CD4-positive, alpha-beta T cell treated with Interleukin-15 for 1 hour (primary cell): ENCODE measurements at regions not wholly inside any gene's neighbourhood (a gene's known extent, or its start where the extent isn't known, plus 50 kb on each side); places are given as distances from the start of the nearest gene placed in this dataset.

Source experiments
- DNase-seq: peaks from one replicate; pipeline ENCODE4 v3.0.0-alpha.2; 2020

DNA sequence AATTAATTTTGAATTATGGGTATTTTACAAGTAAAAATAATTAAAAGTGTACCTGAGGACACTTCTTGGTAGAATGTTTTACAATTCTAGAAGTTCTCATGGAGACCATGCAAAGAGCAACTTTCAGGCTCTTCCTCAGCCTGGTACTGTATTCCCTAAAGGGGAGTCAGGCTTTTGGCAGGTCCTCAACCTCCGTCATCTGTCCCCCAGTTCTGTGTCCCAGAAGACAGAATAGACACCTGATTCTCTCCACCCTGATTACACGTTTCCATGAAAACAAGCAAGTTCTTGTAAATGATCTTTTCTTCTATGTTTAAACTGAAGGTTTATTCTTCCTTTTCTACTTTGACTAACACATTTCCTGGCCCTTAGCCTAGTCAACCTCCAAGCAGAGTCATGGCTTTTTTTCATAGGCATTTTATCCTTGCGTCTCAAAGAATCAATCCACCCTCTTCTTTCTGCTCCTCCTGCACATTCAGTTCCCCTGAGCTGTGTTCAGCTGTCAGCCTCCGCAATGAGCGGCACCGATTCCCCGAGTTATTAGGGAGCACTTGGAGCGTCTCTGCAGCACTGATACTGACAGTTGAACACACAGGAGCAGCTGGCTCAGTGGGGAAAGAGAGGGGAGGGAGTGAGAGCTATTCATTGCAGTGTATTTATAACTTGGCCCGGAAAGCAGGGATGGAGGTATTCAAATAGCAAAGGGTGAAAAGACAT is 1082.4 kb upstream of the MAP3K7 start:
- no peak for DNase-seq

DNA sequence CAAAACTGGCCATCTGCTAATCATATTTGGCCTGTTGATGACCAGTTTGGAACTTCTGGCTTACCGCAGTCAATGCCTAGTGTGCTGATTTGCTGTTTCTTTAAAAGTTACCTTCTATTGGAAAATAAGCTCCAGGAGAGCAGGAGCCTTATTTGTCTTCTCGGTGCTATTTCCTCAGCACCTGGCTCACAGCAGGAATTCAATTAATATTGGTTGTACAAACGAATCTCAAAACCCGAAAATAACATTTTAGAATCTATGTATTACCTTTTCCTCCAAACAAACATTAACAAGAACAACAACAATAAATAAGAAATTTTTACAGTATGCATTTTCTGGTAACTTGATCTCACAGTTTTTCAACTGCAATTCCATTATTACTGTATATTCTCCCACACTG is 1080.7 kb upstream of the MAP3K7 start:
- DNase-seq: no peak

DNA sequence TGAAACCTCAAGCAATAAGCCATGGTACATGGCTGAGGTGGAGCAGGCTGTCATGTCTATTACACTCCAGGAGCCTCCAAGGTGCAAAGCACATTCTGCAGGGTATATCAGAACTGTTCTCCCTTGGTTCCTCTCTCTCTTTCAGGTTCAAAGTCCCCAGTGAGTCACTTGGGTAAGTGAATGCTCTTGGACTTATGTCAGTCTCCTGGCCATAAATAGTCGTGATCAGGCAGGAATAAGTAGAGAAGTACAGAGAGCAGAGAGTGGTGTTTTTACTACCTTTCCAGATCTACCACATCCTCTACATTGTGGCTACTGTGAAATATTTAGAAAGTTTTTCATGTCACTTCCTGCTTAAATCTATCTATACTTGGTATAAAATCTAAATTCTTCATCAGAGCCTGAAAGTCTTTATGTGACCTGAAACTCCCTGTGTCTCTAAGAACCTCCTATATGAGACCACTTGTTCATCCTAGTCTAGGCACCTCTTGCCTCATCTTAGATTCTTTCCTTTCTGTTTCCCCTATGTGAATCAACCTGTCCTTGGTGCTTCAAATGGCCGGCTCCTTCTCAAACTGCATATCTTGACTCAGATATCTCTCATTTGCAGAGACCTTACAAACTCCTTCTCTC is 1077.6 kb upstream of the MAP3K7 start:
- DNase-seq: no peak

DNA sequence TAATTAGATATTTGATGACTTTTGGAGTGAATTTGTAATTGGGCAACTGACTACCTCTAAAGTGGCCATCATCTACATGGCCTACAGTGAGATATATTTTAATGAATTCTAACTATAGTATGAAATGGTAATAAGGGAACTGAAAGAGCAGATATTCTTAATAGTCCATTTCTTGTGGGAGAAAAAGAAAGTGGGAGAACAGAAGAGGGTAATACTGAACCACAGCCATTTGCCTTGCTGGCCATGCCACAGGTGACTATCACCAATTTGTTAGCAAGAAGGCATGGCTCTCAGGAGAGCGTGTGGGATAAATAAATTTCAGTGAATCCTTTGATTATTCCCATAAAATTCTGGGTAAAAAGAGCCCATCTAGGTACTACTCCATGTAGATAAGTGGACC is 1074.0 kb upstream of the MAP3K7 start:
- DNase-seq: no peak

DNA sequence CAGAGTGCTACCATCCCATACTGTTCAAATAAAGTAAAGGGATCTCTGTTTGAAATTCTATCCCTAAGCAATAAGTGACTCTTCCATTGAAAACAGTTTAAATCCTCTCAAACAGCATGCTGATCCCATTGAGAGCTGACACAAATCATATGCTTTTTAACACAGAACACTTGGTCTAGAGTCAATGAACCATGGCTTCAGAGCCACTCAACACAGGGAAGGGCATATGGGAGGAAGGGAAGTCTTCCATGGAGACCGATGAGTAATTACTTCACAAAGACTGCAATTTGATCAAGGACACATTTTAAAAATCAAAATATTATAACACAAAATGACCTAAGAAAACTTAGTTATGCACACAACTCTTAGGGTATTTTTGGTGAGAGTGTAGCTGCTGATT is 1073.0 kb upstream of the MAP3K7 start:
- DNase-seq: no peak

DNA sequence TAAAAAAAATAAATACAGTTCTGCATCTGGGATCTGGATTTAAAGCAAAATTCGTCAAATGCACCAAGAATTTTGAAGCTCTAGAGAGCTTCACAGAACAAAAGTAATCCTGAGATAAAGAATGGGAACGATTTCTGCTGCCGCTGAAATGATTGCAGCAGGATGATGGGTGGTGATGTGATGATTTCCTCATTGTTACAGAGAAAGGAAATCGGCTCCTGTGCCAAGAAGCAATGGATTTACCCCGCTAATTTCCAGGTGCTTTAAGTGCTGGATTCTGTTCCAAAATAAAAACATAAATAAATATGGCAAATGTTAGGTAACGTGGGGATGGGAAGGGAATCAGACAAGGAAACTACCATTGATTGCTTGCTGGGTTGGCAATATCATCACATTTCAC is 1067.9 kb upstream of the MAP3K7 start:
- no peak for DNase-seq

DNA sequence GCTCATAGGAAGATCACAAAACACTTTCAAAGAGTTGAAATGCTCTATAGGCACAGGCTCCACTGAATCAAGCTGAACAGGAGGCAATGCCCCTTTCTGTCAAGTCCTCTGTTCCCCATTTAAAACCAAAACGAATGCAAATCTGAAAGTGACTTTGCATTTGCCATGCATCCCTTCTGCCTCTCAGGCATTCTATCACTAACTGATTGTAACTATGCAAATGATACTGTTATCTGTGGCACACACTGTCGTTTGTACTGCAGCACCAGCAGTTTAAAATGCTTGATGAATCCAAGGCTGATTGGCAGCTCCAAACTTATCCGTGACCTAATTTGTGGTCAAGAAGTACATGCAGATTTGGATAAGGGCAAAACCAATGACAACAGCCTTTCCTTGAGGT is 1067.5 kb upstream of the MAP3K7 start:
- no peak for DNase-seq

DNA sequence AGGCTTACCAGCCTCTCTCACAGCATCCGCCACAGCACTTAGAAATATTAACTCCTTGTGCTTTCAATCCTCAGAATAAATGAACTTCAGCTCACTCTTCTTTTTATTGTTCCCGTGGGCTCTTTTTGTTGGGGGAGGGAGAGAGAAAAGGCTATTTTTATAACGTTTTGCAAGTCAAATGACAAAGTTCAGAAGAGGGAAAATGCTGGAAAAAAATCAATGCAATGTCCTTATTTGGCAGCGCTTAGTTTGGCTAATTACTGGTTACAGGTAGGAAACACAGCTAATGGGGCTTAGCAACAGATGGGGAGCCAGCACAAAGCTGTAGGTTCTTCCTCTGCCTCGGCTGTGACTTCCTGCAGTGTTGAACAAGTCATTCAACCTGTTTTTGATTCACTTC is 1067.0 kb upstream of the MAP3K7 start:
- DNase-seq: no peak

DNA sequence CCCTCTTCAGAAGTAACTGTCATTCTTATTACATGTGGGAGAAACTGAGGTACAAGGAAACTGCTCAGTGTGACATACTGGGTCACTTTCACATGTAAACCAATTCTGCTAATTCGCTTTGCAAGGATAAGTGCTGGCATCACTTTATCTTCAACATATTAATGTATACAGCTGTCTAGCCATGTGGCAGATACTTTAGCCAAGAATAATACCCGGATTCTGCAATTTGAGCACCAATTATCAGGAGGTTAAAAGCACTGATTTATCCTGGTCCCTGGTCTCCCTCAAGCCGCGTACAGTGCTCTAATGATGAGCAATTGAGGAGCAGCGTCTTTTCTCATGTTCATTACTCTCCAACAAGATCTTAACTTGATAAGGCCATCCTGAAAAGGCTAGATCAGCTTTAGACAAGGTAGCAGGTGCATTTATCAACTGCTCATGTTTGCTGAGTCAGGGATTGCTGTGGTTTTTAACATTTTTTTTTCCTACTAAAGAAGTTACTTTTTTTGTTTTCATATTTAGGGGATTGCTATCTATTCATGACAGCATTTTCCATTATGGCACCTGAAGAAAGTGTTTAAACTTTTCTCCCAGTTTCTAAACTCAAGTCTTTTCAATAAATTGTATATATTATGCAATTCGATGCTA is 1066.3 kb upstream of the MAP3K7 start:
- no peak for DNase-seq

DNA sequence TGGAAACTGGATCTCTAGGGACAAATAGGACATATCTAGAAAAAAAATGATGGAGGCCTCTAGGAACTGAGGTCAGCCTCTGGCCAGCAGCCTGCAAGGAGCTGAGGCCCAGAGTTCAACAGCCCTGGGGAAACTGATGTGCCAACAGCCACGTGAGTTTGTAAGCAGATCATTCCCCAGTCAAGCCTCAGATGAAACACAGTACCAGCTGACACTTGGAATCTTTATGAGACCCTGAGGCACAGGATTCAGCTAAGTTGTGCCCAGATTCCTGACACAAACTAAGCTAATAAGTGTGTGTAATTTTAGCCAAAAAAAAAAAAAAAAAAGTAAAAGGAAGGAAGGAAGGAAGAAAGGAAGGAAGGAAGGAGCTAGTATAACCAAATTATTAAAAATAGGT is 1059.8 kb upstream of the MAP3K7 start:
- DNase-seq: no peak

DNA sequence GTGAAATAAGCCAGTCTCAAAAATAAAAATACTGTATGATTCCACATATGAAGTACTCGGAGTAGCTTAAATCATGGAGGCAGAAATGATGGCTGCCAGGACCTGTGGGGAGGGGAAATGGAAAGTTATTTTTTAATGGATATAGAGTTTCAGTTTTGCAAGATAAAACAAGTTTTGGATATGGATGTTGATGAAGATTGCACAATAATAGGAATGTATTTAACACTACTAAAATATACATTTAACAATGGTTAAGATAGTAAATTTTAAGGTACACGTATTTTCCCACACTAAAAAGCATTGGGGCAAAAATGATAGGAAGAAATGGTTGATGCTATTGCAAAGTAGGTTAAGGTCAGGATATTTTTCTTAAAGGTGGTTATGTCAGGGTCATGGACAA is 1058.9 kb upstream of the MAP3K7 start:
- no peak for DNase-seq

DNA sequence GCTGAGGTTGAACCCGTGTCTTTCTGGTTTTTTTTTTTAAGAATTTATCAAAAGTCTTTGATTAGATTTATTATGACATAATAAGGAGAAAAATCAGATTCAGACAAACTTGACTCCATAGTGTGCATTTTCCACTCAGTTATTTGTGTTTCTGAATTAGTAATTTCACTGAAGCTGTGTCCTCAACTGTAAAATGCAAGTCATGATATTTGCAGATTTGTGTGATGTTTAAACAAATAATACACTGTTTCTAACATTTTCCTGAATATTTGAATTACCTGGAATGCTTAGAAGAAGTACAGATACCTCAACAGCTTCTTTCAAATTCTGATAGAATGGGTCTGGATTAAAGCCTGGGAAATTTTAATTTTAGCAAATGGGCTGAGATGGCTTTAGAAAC is 1050.3 kb upstream of the MAP3K7 start:
- DNase-seq: no peak

DNA sequence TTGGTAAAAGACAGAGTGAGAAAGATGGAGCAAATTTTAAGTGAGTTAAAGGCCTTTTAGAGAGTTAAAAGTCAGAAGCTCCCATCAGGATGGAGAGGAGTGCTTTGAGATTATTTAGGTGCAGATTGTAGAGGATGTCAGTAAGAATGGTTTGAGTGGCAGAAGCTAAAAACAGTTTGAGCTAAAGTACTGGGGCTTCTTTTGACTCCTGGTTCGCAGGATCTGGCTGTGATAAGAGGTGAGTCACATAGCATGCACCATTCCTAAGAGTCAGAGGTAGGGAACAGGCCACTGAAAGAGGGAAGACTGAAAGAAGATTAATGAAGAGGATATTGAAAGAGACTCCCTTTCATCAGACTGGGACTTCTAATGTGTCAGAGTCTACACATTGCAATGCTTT is 1047.9 kb upstream of the MAP3K7 start:
- DNase-seq: no peak

DNA sequence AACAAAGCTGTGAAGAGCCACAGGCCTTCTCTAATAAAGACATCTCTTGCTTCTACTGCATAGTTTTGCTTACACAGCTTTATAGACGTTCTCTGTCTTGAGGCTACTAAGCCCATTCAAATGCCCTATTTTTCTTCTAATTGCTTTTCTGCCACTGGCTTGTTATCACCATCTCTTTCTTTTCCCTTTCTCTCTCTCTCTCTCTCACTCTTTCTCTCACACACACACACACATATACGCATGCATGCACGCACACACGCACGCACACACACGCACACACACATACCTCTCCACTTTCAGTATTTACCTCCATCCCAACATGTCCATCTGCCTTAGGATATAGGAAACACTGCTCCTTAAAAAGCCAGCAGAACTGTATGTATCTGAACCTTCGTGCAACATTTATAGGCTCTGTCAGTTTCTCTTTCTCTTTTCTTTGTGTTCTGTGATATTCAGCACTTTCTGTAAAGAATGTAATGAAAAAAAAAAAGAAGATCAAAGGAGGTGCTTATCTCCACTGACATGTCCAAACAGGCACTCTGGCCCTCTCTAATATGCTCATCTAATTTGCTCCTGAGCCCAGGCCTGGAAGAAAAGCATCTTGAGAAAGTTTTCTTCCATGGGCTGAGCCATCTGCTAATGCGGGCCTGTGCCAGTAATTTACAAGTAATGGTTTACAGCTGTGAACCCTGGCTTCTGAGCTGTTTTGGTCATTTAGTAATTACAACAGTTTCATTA is 1046.7 kb upstream of the MAP3K7 start:
- no peak for DNase-seq

DNA sequence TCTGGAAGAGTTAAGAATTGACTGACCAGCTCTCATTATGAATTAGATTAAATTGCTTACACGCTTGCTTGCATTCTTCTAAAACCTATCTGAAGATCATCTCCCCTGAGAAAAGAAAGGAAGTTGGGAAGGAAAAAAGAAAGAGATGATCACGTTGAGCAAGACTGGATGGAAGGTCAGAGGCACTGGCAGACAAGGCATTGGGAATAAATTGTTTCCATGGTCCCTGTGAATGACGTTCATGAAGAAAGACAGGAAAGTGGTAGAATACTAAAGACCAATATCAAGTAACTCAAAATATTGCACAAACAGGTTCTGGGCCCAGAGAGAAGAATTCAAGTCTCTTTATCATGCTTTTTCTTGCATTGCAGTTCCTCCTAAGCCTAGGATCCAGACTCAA is 1045.4 kb upstream of the MAP3K7 start:
- no peak for DNase-seq

DNA sequence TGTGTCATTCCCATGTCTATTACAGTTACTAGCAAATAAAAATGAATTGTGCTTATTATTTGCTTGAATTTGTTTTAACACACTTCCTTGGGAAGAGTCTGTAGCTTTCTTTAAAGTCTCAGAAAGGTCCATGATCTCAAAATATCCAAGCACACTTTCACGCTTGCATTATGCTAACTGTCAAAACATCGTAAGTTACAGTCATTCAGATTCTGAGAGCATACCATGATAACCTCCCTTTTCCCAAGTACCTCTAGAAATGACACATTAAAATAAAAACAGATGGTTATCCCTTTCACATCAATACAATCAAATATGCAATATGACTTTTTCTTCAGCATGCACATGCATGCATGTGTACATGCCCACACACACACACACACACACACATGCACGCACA is 1044.4 kb upstream of the MAP3K7 start:
- no peak for DNase-seq

DNA sequence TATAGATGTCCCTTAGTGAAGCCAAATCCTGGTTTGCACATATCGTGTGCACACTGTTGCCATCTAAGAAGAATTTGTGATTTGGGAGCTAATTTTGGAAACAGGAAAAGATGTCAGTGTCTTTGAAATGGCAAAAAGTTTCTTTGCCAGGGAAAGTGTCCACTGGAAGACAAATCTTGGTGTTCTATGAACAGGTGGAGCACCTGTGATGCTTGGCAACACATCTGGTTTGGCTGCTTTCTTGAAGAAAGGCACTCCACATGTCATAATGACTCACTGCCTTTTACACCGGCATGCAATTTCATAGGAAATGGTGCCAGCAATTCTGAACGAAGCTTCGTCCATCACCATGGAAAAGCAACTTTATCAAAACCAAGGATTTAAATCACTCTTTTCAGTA is 1040.0 kb upstream of the MAP3K7 start:
- no peak for DNase-seq

DNA sequence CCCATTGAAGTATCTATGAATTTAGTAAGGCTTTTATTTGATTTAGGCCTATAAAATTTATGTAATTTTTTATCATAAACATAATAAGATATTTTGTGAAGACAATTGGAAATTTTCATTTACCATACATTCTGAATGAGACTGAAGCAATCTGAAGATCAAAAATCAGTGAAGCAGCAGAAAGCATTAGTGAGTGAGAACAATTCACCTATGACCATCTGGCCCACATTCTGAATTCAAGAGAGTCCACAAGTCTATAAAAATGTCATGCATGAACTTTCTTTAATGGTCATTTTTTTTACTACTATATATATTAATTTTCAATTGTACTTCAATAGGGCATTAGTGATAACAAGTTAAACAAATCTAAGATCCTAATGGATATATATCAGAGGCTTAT is 1026.6 kb upstream of the MAP3K7 start:
- DNase-seq: no peak

DNA sequence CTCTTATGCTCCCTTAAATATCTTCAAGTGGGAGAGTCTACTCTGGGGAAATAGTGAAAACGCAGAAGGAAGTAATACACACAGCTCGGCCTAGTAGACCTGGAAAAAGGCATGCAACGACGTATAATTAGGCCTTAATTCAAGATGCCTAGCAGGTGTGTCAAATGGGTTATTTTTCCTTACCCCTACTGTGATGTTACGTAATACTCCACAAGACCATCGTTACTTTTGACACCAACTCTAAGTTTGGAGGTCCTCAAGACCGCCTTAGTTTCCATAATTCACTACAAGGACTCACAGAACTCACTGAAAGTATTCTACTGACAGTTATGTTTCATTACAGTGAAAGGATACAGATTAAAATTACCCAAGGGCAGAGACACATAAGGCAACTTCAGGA is 1024.3 kb upstream of the MAP3K7 start:
- DNase-seq: no peak

DNA sequence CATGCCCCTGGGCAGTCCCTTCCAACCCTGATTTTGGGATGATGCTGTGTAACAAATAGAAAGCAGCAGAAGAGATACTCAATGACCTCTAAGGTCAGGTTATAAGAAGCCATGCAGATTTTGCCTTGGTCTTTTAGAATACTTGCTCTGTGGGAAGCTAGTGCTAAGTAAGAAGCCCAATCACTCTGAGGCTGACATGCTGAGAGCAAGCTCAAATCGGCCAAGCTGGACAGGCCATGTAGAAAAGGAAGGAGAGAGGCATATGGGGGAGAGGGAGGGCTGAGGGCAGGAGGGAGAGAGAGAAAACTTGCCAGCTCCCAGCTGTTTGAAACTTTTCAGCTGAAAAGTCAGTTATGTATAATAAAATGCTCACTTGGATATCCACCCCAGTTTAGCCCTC is 1021.6 kb upstream of the MAP3K7 start:
- no peak for DNase-seq

DNA sequence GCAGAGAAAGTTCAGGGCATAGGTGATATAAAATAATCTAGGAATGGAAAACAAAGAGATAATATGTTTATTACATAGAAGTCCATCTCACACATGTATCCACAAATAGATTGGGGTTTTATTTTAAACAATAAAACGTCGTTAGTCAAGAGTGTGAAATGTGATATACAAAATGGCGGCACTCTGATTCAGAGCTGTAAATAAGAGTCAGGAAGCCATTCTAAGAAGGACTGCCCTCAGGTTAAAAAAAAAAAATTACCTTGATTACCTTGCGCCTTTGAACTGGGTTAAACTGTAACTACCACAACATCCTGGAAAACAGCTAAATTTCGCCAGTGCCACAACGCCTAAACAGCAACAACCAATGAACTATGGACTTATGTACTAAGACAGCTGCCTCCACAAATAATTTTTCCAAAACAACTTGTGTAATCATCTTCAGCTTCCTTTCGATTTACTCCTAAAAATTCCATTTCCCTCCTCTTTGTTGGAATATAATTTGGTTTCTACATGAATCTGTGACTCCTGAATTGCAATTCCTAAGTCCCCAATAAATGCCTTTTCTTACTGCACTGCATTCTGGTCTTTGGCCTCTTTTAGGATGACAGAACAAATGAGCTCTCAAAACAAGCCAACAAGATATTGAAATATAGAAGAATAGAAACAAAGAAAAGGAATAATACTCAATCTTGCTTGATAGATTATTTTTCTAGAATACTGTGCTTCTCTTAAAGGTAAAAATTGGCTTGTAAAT is 1019.5 kb upstream of the MAP3K7 start:
- DNase-seq: no peak

DNA sequence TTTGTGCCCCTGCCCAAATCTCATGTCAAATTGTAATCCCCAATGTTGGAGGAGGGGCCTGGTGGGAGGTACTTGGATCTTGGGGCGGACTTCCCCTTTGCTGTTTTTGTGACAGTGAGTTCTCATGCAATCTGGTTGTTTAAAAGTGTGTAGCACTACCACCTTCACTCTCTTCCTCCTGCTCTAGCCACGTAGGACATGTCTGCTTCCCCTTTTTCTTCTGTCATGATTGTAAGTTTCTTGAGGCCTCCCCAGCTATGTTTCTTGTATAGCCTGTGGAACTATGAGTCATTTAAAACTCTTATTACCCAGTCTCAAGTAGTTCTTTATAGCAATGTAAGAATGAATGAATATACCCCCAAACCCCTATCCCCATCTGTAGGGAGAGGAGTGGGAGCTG is 1013.7 kb upstream of the MAP3K7 start:
- DNase-seq: no peak

DNA sequence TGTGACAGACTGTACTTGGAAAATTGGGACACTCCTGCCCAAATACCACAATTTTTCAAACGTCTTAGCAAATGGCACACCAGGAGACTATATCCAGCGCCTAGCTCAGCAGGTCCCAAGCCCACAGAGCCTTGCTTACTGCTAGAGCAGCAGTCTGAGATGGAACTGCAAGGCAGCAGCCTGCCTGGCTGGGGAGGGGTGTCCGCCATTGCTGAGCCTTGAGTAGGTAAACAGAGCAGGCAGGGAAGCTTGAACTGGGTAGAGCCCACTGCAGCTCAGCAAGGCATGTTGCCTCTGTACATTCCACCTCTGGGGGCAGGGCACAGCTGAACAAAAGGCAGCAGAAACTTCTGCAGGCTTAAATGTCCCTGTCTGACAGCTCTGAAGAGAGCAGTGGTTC is 1003.3 kb upstream of the MAP3K7 start:
- DNase-seq: no peak
